NCI-H1105 treated with DMSO at 0.1 percent for 48 hours (cell line): ENCODE measurements at regions not wholly inside any gene's neighbourhood (a gene's known extent, or its start where the extent isn't known, plus 50 kb on each side); places are given as distances from the start of the nearest gene placed in this dataset.
"Not testable (repeated sequence)": the region's sequence is repeated elsewhere in the genome, so short reads cannot be mapped to it uniquely, and the experiment has no call there.

Experiments
- DNase-seq: peaks from one replicate; lab custom pipeline; 2025; lab: John Stamatoyannopoulos, UW

GRCh38 chr5:166602271-166602670 lies 1689.2 kb upstream of the WWC1 start:
- DNase-seq = no peak

DNA sequence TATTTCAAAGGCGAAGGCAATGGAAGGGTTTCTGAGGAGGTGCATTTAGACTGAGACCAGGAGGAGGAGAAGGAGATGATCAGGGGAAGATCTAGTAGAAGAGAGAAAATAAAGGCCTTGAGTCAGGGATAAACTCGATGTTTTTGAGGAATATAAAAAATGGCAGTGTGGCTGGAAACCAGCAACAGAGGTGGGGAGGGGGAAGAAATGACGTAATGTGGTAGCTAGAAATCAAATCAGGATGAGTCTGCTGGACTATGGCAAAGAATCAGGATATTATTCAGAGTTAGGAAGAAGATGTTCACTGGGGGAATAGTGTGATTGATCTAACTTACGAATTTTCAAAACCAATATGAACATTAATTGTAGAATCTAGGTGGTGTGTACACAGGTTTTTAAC lies 1673.9 kb upstream of the WWC1 start:
- no peak for DNase-seq

GRCh38 chr5:166618526-166618925 lies 1672.9 kb upstream of the WWC1 start:
- DNase-seq = peak; percentile 32

- DNase-seq = no peak
These were observed 1666.9 kb upstream of the WWC1 start for GRCh38 chr5:166624573-166624972.

GRCh38 chr5:166625210-166625865 lies 1666.1 kb upstream of the WWC1 start:
- DNase-seq = no peak

DNA sequence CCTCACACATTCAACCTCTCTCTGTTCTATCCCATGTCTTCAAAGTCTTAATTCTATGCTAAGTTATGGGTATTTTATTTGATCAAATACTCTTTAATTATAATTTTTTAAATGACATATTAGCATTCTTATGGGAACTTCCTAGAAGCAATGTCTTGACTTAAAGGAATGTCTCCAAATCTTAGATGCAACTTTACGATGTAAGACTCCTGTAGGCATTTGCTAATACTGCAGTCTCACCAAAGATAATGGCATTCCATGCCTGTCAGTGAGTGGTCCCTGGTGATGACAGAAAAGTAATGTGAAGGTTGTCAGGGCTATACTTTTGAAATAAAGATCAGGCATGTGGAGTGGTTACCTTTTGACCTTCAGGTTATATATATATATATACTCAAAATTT lies 1654.2 kb upstream of the WWC1 start:
- DNase-seq = no peak

GRCh38 chr5:166639151-166639550 lies 1652.3 kb upstream of the WWC1 start:
- DNase-seq = no peak

- DNase-seq = not testable (repeated sequence)
These were observed 1651.3 kb upstream of the WWC1 start for GRCh38 chr5:166640136-166640535.

DNA sequence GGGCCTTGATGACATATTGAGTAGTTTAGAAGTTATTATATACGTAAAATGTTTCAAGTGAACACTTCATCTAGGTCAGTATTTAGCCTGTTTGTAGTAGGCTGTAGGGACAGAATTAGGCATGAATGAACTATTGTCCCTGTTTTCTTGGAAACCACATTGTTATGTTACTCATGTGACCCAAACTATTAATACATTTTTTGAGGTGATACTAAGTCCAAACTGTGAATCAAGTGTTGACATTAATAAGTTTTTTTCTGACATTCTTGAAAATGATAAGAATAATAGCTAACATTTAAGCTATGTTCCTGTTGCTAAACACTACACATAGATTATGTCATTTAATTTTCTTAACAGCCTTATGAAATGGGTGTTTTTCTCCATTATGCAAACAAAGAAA lies 1642.7 kb upstream of the WWC1 start:
- DNase-seq = no peak

GRCh38 chr5:166649676-166650075 lies 1641.8 kb upstream of the WWC1 start:
- DNase-seq = no peak

DNA sequence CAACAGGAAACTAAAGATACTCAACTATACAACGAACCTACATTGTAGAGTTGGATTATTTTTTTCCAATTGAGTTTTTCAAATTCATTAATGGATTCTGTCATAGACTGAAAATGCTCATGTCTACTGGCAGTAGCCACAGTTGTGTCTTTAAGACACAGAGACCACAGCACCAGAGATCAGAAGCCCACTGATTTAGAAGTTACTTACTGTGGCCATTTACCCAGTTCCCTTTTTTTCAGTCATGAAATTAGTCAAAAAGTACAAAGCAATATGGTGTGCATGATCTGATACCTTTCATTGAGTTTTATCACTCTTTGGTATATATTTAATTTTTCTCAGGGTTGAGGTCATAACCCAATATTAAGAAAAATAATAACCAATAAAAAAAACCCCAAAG lies 1640.2 kb upstream of the WWC1 start:
- DNase-seq = no peak

DNA sequence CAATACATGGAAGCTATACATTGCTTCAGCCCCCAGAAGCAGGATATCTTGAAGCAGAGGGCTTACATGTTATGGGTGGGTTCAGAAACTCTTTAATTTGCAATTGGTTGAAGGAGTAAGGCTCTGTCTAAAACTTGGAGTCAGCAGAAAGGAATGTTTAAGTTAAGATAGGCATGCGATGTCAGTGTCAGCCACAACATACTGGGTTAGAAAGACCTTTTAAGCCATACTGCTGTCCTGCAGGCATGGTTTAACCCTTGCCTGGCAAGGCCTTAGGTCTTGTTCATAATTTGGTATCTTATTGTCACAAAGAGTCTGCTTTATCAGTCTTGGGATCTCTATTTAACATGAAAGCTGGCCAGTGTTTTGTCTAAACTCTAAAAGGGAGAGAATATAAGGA lies 1619.6 kb upstream of the WWC1 start:
- no peak for DNase-seq

- no peak for DNase-seq
These were observed 1619.0 kb upstream of the WWC1 start for GRCh38 chr5:166672431-166672830.

DNA sequence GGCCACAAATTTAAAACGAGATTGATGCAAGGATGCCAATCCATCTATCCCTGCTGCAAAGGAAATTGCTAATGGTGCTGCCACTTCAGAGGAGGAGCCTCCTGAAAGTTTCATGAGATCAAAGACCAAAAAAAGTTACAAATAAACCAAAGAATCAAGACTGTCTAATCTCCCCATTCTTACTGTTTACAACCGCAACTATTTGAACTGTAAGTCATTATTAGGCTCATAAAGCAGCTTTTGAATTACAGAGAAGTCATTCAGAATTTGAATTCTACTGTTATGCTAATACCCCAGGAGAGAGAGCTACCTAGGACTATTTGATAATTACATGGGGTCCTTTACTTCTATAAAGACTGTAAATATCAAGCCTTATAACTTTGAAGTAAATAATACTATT lies 1613.6 kb upstream of the WWC1 start:
- no peak for DNase-seq

DNA sequence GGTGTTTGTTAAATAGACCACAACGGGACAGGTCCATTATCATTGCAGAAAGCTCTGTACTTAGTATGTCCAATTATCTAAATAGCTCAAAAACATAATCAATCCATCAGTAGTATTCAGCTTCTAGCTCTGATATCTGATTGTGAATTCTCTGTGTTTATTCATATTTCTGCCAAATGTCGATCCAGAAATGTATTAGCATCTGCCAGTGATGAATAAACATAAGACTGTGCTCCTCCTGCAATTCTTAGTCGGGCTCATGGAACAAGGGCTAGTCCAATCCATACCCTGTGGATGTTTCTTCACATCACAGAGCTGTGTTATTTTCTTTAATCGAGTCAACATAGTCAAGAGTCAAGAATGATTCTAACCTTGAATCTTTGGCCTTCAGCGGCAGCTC lies 1612.1 kb upstream of the WWC1 start:
- DNase-seq = no peak

GRCh38 chr5:166695326-166695725 lies 1596.1 kb upstream of the WWC1 start:
- DNase-seq = no peak

DNA sequence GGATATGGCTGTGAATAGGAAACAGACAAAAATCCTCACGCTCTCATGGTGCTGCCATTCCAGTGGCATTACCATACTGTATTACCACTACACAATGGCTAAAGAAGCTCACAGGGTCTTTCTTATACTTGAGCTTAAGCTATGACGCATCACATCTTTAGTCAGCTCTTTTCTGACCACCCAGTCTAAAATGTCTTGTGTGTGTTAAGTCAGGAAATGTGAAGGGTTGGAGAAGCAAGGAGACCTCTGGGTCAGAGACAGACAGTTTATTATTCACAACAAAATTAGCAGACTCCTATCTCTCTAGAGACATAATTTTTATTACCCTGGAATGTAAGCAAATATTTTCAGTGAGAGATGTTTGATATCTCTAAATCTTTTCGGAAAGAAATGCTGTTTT lies 1583.2 kb upstream of the WWC1 start:
- no peak for DNase-seq

DNA sequence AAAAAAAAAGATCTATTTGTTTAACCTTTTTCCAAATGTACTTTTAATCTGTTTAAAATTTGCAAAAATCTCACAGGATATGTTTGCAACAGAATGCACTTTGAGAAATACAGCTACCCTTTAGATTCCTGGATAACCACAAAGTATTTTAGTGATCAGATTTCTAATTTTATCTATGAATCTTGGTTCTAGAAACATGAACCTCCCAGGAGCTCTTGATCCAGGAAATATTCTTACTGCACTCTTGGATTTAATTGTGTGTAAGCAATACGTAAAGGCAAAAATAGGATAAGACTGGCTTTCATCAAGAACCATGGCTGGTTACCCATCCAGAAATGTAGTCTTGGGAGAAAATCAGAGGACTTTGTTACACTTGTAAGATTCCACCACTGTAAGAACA lies 1581.8 kb upstream of the WWC1 start:
- DNase-seq = no peak

GRCh38 chr5:166710271-166710670 lies 1581.2 kb upstream of the WWC1 start:
- DNase-seq = no peak

- DNase-seq = no peak
These were observed 1578.8 kb upstream of the WWC1 start for GRCh38 chr5:166712447-166713185.

- no peak for DNase-seq
These were observed 1578.2 kb upstream of the WWC1 start for GRCh38 chr5:166713295-166713694.

- DNase-seq = peak; percentile 43
These were observed 1574.5 kb upstream of the WWC1 start for GRCh38 chr5:166716856-166717492.

DNA sequence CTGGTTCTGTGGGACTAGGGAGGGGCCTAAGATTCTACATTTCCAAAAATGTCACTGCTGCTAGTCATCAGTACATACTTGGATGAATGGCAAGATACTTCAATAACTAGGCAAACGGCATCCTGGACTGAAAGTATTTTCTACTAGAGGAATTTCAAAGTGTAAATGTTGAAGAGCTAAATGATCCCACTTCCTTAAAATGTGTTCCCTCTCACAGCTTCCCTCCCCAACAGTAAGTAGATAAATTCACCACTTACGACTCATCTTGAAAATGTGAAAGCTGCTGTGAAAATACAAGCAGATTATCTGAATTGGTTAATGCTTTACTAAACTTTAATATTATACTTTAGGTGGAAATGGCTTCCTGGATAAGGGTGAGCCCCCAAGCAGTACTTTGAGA lies 1571.5 kb upstream of the WWC1 start:
- DNase-seq = no peak
